H1 (cell line): ENCODE measurements at regions not wholly inside any gene's neighbourhood (a gene's known extent, or its start where the extent isn't known, plus 50 kb on each side); places are given as distances from the start of the nearest gene placed in this dataset.
A peak's percentile ranks its signal among the peaks of the same experiment; 100 is the strongest.

ENCODE experiments used
- CTCF ChIA-PET: fragments of 300-600 bp; sonication (Branson Sonifier 250); formaldehyde crosslinking; loops from one replicate; lab custom pipeline; 2021; ENCODE audit not compliant: partially characterized antibody; lab: Charles Lee
- POLR2A ChIA-PET: fragments of 300-600 bp; sonication (Branson Sonifier 250); formaldehyde crosslinking; loops from one replicate; lab custom pipeline; 2021; ENCODE audit warnings: inconsistent platforms; ENCODE audit not compliant: partially characterized antibody; lab: Charles Lee
- DNase-seq, 2 experiments: peaks; one replicate each; pipeline versions ENCODE4 v3.0.0 to v3.0.0-alpha.2; 2010 to 2022; ENCODE audit warnings: low spot score in 2 of 2, low read depth in 1 of 2, mixed read lengths in 1 of 2
- FAIRE-seq: peaks from 2 replicates; lab custom pipeline; 2011; peaks lifted over from hg19 to GRCh38; lab: Jason Lieb, UNC
- H2AFZ ChIP-seq: 2 replicates; pipeline ENCODE4 v1.8.1; 2012; ENCODE audit warnings: low read length, inconsistent platforms
- H2AK5ac ChIP-seq: 2 replicates; pipeline ENCODE4 v1.6.1; 2013; ENCODE audit warnings: low read depth, low read length
- H2BK120ac ChIP-seq: replicated peaks from 2 replicates; pipeline ENCODE3; 2013; ENCODE audit warnings: low read depth, low read length, inconsistent platforms
- H2BK12ac ChIP-seq: 2 replicates; pipeline ENCODE4 v1.6.1; 2013; ENCODE audit warnings: low read depth, low read length
- H2BK15ac ChIP-seq: 2 replicates; pipeline ENCODE4 v1.6.1; 2013; ENCODE audit warnings: low read length
- H2BK20ac ChIP-seq: 2 replicates; pipeline ENCODE4 v1.6.1; 2013; ENCODE audit warnings: low read length
- H2BK5ac ChIP-seq: 2 replicates; pipeline ENCODE4 v1.6.1; 2013; ENCODE audit warnings: low read depth, low read length
- H3K14ac ChIP-seq: 2 replicates; pipeline ENCODE4 v1.6.1; 2013; ENCODE audit warnings: inconsistent platforms; ENCODE audit not compliant: insufficient read length
- H3K18ac ChIP-seq: 2 replicates; pipeline ENCODE4 v1.6.1; 2013; ENCODE audit warnings: low read length; ENCODE audit errors: extremely low read depth
- H3K23ac ChIP-seq: 2 replicates; pipeline ENCODE4 v1.6.1; 2013; ENCODE audit warnings: inconsistent platforms; ENCODE audit not compliant: insufficient read length
- H3K23me2 ChIP-seq: 2 replicates; pipeline ENCODE4 v1.6.1; 2013; ENCODE audit warnings: low read depth, low read length
- H3K27ac ChIP-seq: 2 replicates; pipeline ENCODE4 v1.6.1; 2011; ENCODE audit warnings: low read depth, low read length, inconsistent platforms
- H3K27me3 ChIP-seq, 4 experiments: replicated peaks in 1 of 4; 1 replicate in 1 of 4; 2 replicates in 3 of 4; pipeline versions ENCODE4 v1.6.1 to v1.8.1; 2011 to 2013; ENCODE audit warnings: low read length in 3 of 4, mild to moderate bottlenecking in 3 of 4, inconsistent platforms in 2 of 4, mixed read lengths in 2 of 4, moderate library complexity in 1 of 4; ENCODE audit not compliant: control insufficient read depth in 3 of 4, insufficient read depth in 3 of 4; ENCODE audit errors: extremely low read depth in 1 of 4
- H3K36me3 ChIP-seq, 4 experiments: 2 replicates each; pipeline versions ENCODE4 v1.6.1 to v1.8.1; 2011 to 2013; ENCODE audit warnings: mild to moderate bottlenecking in 4 of 4, low read length in 3 of 4, moderate library complexity in 2 of 4, control low read depth in 1 of 4, inconsistent platforms in 1 of 4; ENCODE audit not compliant: insufficient read depth in 4 of 4, control insufficient read depth in 2 of 4
- H3K4ac ChIP-seq: replicated peaks from 2 replicates; pipeline ENCODE3; 2013; ENCODE audit warnings: low read length, low read depth, mixed read lengths, inconsistent platforms; ENCODE audit not compliant: insufficient read length
- H3K4me1 ChIP-seq, 4 experiments: replicated peaks in 1 of 4; 1 replicate in 1 of 4; 2 replicates in 3 of 4; pipeline versions ENCODE4 v1.6.1 to v1.8.1; 2011 to 2013; ENCODE audit warnings: low read length in 3 of 4, inconsistent platforms in 2 of 4, mixed read lengths in 1 of 4; ENCODE audit not compliant: insufficient read depth in 4 of 4, control insufficient read depth in 3 of 4
- H3K4me2 ChIP-seq, 2 experiments: 2 replicates each; pipeline versions ENCODE4 v1.6.1 to v1.8.1; 2011 to 2013; ENCODE audit warnings: low read depth in 2 of 2, low read length in 2 of 2, control low read depth in 1 of 2, inconsistent platforms in 1 of 2, mild to moderate bottlenecking in 1 of 2; ENCODE audit not compliant: insufficient read depth in 1 of 2
- H3K4me3 ChIP-seq, 4 experiments: fragments of 200-600, 300-600 bp in 1 of 4; sonication (generic), shearing (Covaris generic), sonication (Bioruptor Twin) in 1 of 4; 2 replicates each; pipeline versions ENCODE4 v1.5.1 to v1.8.1; 2011 to 2016; ENCODE audit warnings: low read length in 4 of 4, low read depth in 3 of 4, control low read depth in 2 of 4, inconsistent platforms in 2 of 4, mild to moderate bottlenecking in 2 of 4, mixed read lengths in 1 of 4, moderate library complexity in 1 of 4; ENCODE audit not compliant: insufficient read depth in 2 of 4; ENCODE audit errors: extremely low read depth in 1 of 4
- H3K56ac ChIP-seq: replicated peaks from 2 replicates; pipeline ENCODE3; 2013; ENCODE audit warnings: low read depth, mild to moderate bottlenecking, mixed read lengths, low read length, inconsistent platforms; ENCODE audit not compliant: insufficient read length
- H3K79me1 ChIP-seq: 2 replicates; pipeline ENCODE4 v1.6.1; 2013; ENCODE audit warnings: low read depth, low read length, control low read depth
- H3K79me2 ChIP-seq, 2 experiments: 2 replicates each; pipeline versions ENCODE4 v1.6.1 to v1.8.1; 2012 to 2013; ENCODE audit warnings: low read length in 2 of 2, mild to moderate bottlenecking in 2 of 2, inconsistent platforms in 1 of 2; ENCODE audit not compliant: insufficient read depth in 2 of 2, control insufficient read depth in 1 of 2
- H3K9ac ChIP-seq, 4 experiments: replicated peaks in 1 of 4; 1 replicate in 1 of 4; 2 replicates in 3 of 4; pipeline versions ENCODE4 v1.6.1 to v1.8.1; 2011 to 2013; ENCODE audit warnings: low read depth in 3 of 4, low read length in 3 of 4, control low read depth in 2 of 4, mild to moderate bottlenecking in 2 of 4, moderate library complexity in 2 of 4, inconsistent platforms in 1 of 4; ENCODE audit errors: extremely low read depth in 1 of 4
- H3K9me3 ChIP-seq, 2 experiments: 2 replicates each; pipeline versions ENCODE4 v1.6.1 to v1.8.1; 2012 to 2013; ENCODE audit warnings: mild to moderate bottlenecking in 2 of 2, moderate library complexity in 2 of 2, control low read depth in 1 of 2, inconsistent platforms in 1 of 2, low read depth in 1 of 2, low read length in 1 of 2, mixed read lengths in 1 of 2; ENCODE audit not compliant: insufficient read depth in 2 of 2
- H4K20me1 ChIP-seq, 2 experiments: replicated peaks in 1 of 2; 2 replicates each; pipeline versions ENCODE3 to v1.8.1; 2011 to 2013; ENCODE audit warnings: inconsistent platforms in 2 of 2, low read length in 2 of 2, mild to moderate bottlenecking in 1 of 2; ENCODE audit not compliant: insufficient read depth in 2 of 2, control insufficient read depth in 1 of 2
- H4K5ac ChIP-seq: 2 replicates; pipeline ENCODE4 v1.6.1; 2013; ENCODE audit warnings: low read length, low read depth, mixed read lengths, inconsistent platforms; ENCODE audit not compliant: insufficient read length
- H4K8ac ChIP-seq: 2 replicates; pipeline ENCODE4 v1.8.0; 2013; ENCODE audit warnings: mild to moderate bottlenecking, moderate library complexity, low read length, inconsistent platforms; ENCODE audit not compliant: insufficient read depth; ENCODE audit errors: extremely low read depth
- H4K91ac ChIP-seq: replicated peaks from 2 replicates; pipeline ENCODE3; 2013; ENCODE audit warnings: low read length, mixed read lengths, inconsistent platforms; ENCODE audit not compliant: insufficient read length
- E2F6 ChIP-seq: IDR thresholded peaks from 2 replicates; pipeline ENCODE4 v1.6.1; 2012; ENCODE audit warnings: inconsistent platforms
- JUN ChIP-seq: IDR thresholded peaks from 2 replicates; pipeline ENCODE4 v1.6.1; 2011; ENCODE audit warnings: low read depth, mild to moderate bottlenecking, improper control_type of control experiment, low read length
- KDM5A ChIP-seq: fragments of 200-600 bp; IDR thresholded peaks from 2 replicates; pipeline ENCODE4 v1.7.1; 2012; ENCODE audit warnings: mild to moderate bottlenecking, low read length, inconsistent platforms, mixed read lengths
- MAFK ChIP-seq: IDR thresholded peaks from 2 replicates; pipeline ENCODE4 v1.6.1; 2012; ENCODE audit warnings: low read depth, mild to moderate bottlenecking, improper control_type of control experiment, low read length
- POU5F1 ChIP-seq: IDR thresholded peaks from 2 replicates; pipeline ENCODE4 v1.6.1; 2011; ENCODE audit warnings: low read depth, mild to moderate bottlenecking, low read length, moderate library complexity
- SUZ12 ChIP-seq: fragments of 200-600 bp; sonication (generic); IDR thresholded peaks from 2 replicates; pipeline ENCODE4 v1.6.1; 2012; ENCODE audit warnings: mild to moderate bottlenecking, inconsistent platforms, low read length, moderate library complexity, mixed read lengths
- TEAD4 ChIP-seq: IDR thresholded peaks from 2 replicates; pipeline ENCODE4 v1.6.1; 2012; ENCODE audit warnings: low read depth, low read length, inconsistent platforms, mixed read lengths
- YY1 ChIP-seq: IDR thresholded peaks from 2 replicates; pipeline ENCODE4 v1.6.1; 2011; ENCODE audit warnings: low read depth, mild to moderate bottlenecking, low read length
- WGBS, 2 experiments: shearing (Covaris generic) in 1 of 2; methylation state at CpG; one replicate each; pipeline versions ENCODE4 v1.1.6 to v1.1.7; 2013 to 2015; ENCODE audit warnings: low lambda C conversion rate in 2 of 2, mixed read lengths in 2 of 2, inconsistent platforms in 1 of 2, low coverage in 1 of 2, missing lambda C conversion rate in 1 of 2; ENCODE audit not compliant: insufficient replicate concordance in 2 of 2, insufficient coverage in 1 of 2, insufficient read length in 1 of 2; ENCODE audit errors: extremely low coverage in 1 of 2, missing lambda C conversion rate in 1 of 2; 5-methylcytosine and 5-hydroxymethylcytosine counted together

- H3K79me2 ChIP-seq, result no peaks in the 10 kb centered on the region
- H3K9me3 ChIP-seq, result no peaks in the 10 kb centered on the region
- H3K23ac ChIP-seq, result no peak overlapping the region
- DNase-seq, result no peak
- no peak overlapping the region for H3K14ac ChIP-seq
- no peak overlapping the region for H4K5ac ChIP-seq
- H2AFZ ChIP-seq, result no peak overlapping the region
- no peak overlapping the region; a peak in 1 of 7 replicates for H3K9ac ChIP-seq
- no peaks in the 10 kb centered on the region; a peak in 1 of 7 replicates for H3K27me3 ChIP-seq
- no peak overlapping the region for H4K8ac ChIP-seq
- peaks cover 10 to 21% (median 17%) of the 10 kb centered on the region in 4 experiments for H3K4me1 ChIP-seq
- 0 out of 2 replicates have a peak overlapping the region, but pooled peaks have one; percentile 72 for H2BK15ac ChIP-seq
- no peak overlapping the region for H3K4me2 ChIP-seq
- ChIA-PET CTCF (interaction anchor here (0.8 to 4.1 kb wide), 19 partner anchors 13 to 235 kb away, joined by 3 to 57 read pairs (median 9); no protein-coding TSS in a partner anchor), POLR2A (interaction anchor here (0.6 to 1.2 kb wide), 3 partner anchors 37 to 44 kb away, joined by 3 to 4 read pairs (median 3); no protein-coding TSS in a partner anchor)
- H3K4ac ChIP-seq, result no peak overlapping the region
- no peak overlapping the region for H4K91ac ChIP-seq
- WGBS, 2 experiments, result 88% methylated on average over 12 of the region's 12 CpGs; no CpG with 5 or more reads in 1 of the 2 experiments
- no peak overlapping the region for H2BK120ac ChIP-seq
- no peak overlapping the region for H3K4me3 ChIP-seq
- H3K36me3 ChIP-seq, result no peaks in the 10 kb centered on the region
- H2BK12ac ChIP-seq, result peak overlapping the region; percentile 60; the same call in 1 of the 2 replicates
- no peak overlapping the region for H2BK5ac ChIP-seq
- FAIRE-seq, result no peak
- no peaks in the 10 kb centered on the region for H3K79me1 ChIP-seq
- H3K18ac ChIP-seq, result no peak overlapping the region
- no peak for TF ChIP-seq TEAD4
- TF ChIP-seq E2F6, result no peak
- no peak for TF ChIP-seq YY1
- TF ChIP-seq JUN, result no peak
- TF ChIP-seq SUZ12, result no peak
- TF ChIP-seq POU5F1, result no peak
- no peak for TF ChIP-seq MAFK
- no peak for TF ChIP-seq KDM5A
- H2BK20ac ChIP-seq, result no peak overlapping the region; the same call in 1 of the 2 replicates
- H4K20me1 ChIP-seq, result no peaks in the 10 kb centered on the region
- H3K27ac ChIP-seq, result no peak overlapping the region
- peak overlapping the region; percentile 28; the same call in 1 of the 2 replicates for H2AK5ac ChIP-seq
- H3K56ac ChIP-seq, result no peak overlapping the region
- peaks cover 5% of the 10 kb centered on the region for H3K23me2 ChIP-seq
Observed at GRCh38 chr11:116689413-116690127, 83.2 kb downstream of the BUD13 start.
